Natural killer cell (primary cell): ENCODE measurements at regions not wholly inside any gene's neighbourhood (a gene's known extent, or its start where the extent isn't known, plus 50 kb on each side); places are given as distances from the start of the nearest gene placed in this dataset.

ENCODE experiments used
- ATAC-seq, 3 donors: fragments of 150-1000 bp in 2 of 3; fragments of 200-7000 bp in 1 of 3; cut with Tn5 transposase; 1 replicate in 1 of 3; 2 replicates in 2 of 3; pipeline ENCODE4 v1.10.0; 2021; ENCODE audit warnings: mild to moderate bottlenecking in 2 of 3, moderate library complexity in 2 of 3
- DNase-seq, 2 donors: peaks; one replicate each; pipeline versions ENCODE4 v3.0.0 to v3.0.0-alpha.2; 2013 to 2021; ENCODE audit warnings: mixed read lengths in 1 of 2
- H3K27ac ChIP-seq: one replicate; pipeline ENCODE4 v1.5.1; 2013; ENCODE audit warnings: mild to moderate bottlenecking, low read length
- H3K27me3 ChIP-seq: one replicate; pipeline ENCODE4 v1.6.1; 2013; ENCODE audit warnings: low read length; ENCODE audit not compliant: control insufficient read depth, insufficient read depth
- H3K36me3 ChIP-seq: one replicate; pipeline ENCODE4 v1.6.1; 2013; ENCODE audit warnings: low read length; ENCODE audit not compliant: control insufficient read depth, insufficient read depth
- H3K4me1 ChIP-seq: one replicate; pipeline ENCODE4 v1.6.1; 2013; ENCODE audit warnings: low read length; ENCODE audit not compliant: control insufficient read depth, insufficient read depth
- H3K4me3 ChIP-seq: one replicate; pipeline ENCODE4 v1.5.1; 2013; ENCODE audit warnings: low read length
- H3K9me3 ChIP-seq: one replicate; pipeline ENCODE4 v1.6.1; 2013; ENCODE audit warnings: low read length; ENCODE audit not compliant: control insufficient read depth, insufficient read depth
- H3K27ac Mint-ChIP-seq, 2 donors: one replicate each; pipeline ENCODE4 v1.8.0; 2022; ENCODE audit warnings: mild to moderate bottlenecking in 2 of 2, mixed read lengths in 2 of 2, moderate library complexity in 1 of 2
- H3K27me3 Mint-ChIP-seq, 2 donors: one replicate each; pipeline ENCODE4 v1.8.0; 2022; ENCODE audit warnings: low read depth in 2 of 2, mixed read lengths in 2 of 2
- H3K36me3 Mint-ChIP-seq: one replicate; pipeline ENCODE4 v1.8.0; 2022; ENCODE audit warnings: mixed read lengths
- H3K4me1 Mint-ChIP-seq, 2 donors: one replicate each; pipeline ENCODE4 v1.8.0; 2022; ENCODE audit warnings: mixed read lengths in 2 of 2
- H3K4me3 Mint-ChIP-seq: one replicate; pipeline ENCODE4 v1.8.0; 2022; ENCODE audit warnings: mild to moderate bottlenecking, moderate library complexity, mixed read lengths
- H3K9me3 Mint-ChIP-seq, 2 donors: one replicate each; pipeline ENCODE4 v1.8.0; 2022; ENCODE audit warnings: mixed read lengths in 2 of 2
- WGBS: methylation state at CpG from one replicate; pipeline ENCODE4 v1.1.7; 2013; ENCODE audit warnings: missing lambda C conversion rate; ENCODE audit not compliant: insufficient coverage; 5-methylcytosine and 5-hydroxymethylcytosine counted together
- intact Hi-C: fragments of 100-400 bp; cut with micrococcal nuclease; formaldehyde crosslinking; loops from one replicate; pipeline ENCODE4 v1.14.2; 2022
- TF ChIP-seq, protein P1 (sequence below): fragments of 200-600 bp; IDR thresholded peaks from one replicate; pipeline ENCODE4 v1.8.0; 2022; ENCODE audit warnings: antibody characterized with exemption

DNA sequence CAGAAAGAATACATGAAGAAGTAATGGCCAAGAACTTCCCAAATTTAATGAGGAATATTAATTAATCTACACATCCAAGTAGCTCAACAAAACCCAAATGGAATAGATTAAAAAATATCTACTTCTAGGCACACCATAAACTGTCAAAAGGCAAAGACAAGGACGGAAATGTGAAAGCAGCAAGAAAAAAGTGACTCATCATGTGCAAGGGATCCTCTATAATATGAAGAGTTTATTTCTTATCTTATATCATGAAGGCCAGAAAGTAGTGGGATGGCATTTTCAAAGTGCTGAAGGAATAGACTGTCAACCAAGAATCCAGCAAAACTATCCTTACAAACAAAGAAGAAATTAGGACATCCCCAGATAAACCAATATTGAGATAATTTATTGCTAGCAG is 73.9 kb upstream of the PRICKLE2 start:
- intact Hi-C loops: no loop called here
- TF ChIP-seq, protein P1, sequence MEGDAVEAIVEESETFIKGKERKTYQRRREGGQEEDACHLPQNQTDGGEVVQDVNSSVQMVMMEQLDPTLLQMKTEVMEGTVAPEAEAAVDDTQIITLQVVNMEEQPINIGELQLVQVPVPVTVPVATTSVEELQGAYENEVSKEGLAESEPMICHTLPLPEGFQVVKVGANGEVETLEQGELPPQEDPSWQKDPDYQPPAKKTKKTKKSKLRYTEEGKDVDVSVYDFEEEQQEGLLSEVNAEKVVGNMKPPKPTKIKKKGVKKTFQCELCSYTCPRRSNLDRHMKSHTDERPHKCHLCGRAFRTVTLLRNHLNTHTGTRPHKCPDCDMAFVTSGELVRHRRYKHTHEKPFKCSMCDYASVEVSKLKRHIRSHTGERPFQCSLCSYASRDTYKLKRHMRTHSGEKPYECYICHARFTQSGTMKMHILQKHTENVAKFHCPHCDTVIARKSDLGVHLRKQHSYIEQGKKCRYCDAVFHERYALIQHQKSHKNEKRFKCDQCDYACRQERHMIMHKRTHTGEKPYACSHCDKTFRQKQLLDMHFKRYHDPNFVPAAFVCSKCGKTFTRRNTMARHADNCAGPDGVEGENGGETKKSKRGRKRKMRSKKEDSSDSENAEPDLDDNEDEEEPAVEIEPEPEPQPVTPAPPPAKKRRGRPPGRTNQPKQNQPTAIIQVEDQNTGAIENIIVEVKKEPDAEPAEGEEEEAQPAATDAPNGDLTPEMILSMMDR: no peak
- no CpG with 5 or more reads among the region's 1 CpG for WGBS
- no peak overlapping the region for H3K4me3 ChIP-seq
- no peaks in the 10 kb centered on the region for H3K4me1 ChIP-seq
- Mint-ChIP-seq H3K27ac (no peak overlapping the region), H3K4me3 (no peak overlapping the region), H3K36me3 (peaks cover 9% of the 10 kb centered on the region), H3K4me1 (no peaks in the 10 kb centered on the region), H3K9me3 (peaks cover 6 to 11% of the 10 kb centered on the region in 2 donors), H3K27me3 (no peaks in the 10 kb centered on the region)
- H3K27me3 ChIP-seq: no peaks in the 10 kb centered on the region
- H3K27ac ChIP-seq: no peak overlapping the region
- DNase-seq (no peak), ATAC-seq (no peak)
- no peaks in the 10 kb centered on the region for H3K36me3 ChIP-seq
- H3K9me3 ChIP-seq: peaks cover 4% of the 10 kb centered on the region

DNA sequence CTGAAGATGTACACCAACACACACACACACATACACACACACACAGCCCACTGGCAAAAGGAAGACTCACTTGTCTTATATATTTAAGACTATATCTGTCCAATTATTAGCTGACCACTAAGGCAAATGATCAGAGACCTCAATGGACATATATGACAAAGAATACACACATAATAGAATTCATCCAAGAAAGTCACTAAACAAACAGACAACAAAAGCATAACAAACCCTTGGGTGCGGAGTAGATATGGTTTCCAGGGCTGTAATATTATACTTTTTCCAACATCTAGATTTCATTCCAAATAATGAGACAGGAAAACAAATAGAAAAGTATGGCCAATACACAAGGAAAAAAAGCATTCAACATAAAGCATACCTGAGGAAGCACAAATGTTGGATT is 72.3 kb upstream of the PRICKLE2 start:
- TF ChIP-seq, protein P1: no peak
- ATAC-seq (no peak), DNase-seq (no peak)
- Histone ChIP-seq H3K36me3 (no peaks in the 10 kb centered on the region), H3K27ac (no peak overlapping the region), H3K4me3 (no peak overlapping the region), H3K4me1 (no peaks in the 10 kb centered on the region), H3K9me3 (peaks cover 4% of the 10 kb centered on the region), H3K27me3 (no peaks in the 10 kb centered on the region)
- Mint-ChIP-seq H3K36me3 (peaks cover 9% of the 10 kb centered on the region), H3K27me3 (no peaks in the 10 kb centered on the region), H3K4me3 (no peak overlapping the region), H3K27ac (no peak overlapping the region), H3K9me3 (peaks cover 12 to 17% of the 10 kb centered on the region in 2 donors), H3K4me1 (no peaks in the 10 kb centered on the region)
- WGBS: no CpG with 5 or more reads among the region's 1 CpG
- intact Hi-C loops: no loop called here

DNA sequence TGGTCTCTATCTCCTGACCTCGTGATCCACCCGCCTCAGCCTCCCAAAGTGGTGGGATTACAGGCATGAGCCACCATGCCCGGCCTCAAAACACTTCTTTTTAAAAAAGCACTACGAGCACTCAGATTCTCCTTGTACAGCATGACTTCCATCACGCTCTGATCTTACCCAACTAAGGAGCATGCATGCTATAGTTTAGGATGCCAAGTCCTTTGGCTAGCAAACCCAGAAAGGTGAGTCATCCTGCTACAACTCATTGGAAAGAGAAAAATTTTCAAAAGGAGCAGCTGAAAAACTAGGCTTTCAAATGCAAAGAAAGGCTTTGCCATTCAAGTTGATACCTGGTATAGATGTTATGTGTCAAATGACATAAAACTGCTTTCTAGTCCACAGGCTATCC is 70.3 kb upstream of the PRICKLE2 start:
- H3K27me3 ChIP-seq: no peaks in the 10 kb centered on the region
- Mint-ChIP-seq H3K4me1 (no peaks in the 10 kb centered on the region), H3K9me3 (peaks cover 12 to 17% of the 10 kb centered on the region in 2 donors), H3K4me3 (no peak overlapping the region), H3K27ac (no peak overlapping the region), H3K36me3 (peaks cover 9% of the 10 kb centered on the region), H3K27me3 (no peaks in the 10 kb centered on the region)
- no peak for ATAC-seq
- no peak for DNase-seq
- WGBS: 82% methylated on average over 5 of the region's 5 CpGs
- H3K27ac ChIP-seq: no peak overlapping the region
- no peak overlapping the region for H3K4me3 ChIP-seq
- no peaks in the 10 kb centered on the region for H3K36me3 ChIP-seq
- no peaks in the 10 kb centered on the region for H3K4me1 ChIP-seq
- H3K9me3 ChIP-seq: peaks cover 4% of the 10 kb centered on the region
- TF ChIP-seq, protein P1: no peak
- intact Hi-C loops: no loop called here

DNA sequence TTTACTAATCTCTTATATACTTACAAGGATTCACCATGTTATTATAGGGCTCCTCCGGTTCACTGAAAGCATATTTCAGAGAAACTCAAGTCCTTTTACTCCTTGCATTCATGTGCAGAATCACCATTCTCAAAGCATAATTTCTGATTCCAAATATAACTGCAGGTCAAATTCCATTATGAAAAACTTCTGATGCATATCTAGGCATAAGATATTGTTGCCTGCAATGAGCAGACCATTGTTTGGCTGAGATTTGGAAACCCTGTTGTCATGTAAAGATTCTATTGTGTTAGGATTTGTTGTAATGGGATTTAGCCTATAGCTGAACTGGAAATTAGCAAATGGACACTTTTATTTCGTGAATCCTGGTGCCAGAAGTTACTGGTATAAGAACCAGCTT is 69.5 kb upstream of the PRICKLE2 start:
- TF ChIP-seq, protein P1: no peak
- DNase-seq: no peak
- WGBS: 79% methylated on average over 2 of the region's 2 CpGs

More for the DNA sequence above, 69.5 kb upstream of the PRICKLE2 start:
- Histone ChIP-seq H3K27me3 (no peaks in the 10 kb centered on the region), H3K36me3 (no peaks in the 10 kb centered on the region), H3K27ac (no peak overlapping the region), H3K4me1 (no peaks in the 10 kb centered on the region), H3K4me3 (no peak overlapping the region), H3K9me3 (peaks cover 4% of the 10 kb centered on the region)
- H3K27ac Mint-ChIP-seq: no peak overlapping the region
- no peak for ATAC-seq
- no peaks in the 10 kb centered on the region for H3K27me3 Mint-ChIP-seq
- peaks cover 9% of the 10 kb centered on the region for H3K36me3 Mint-ChIP-seq
- peaks cover 12 to 17% of the 10 kb centered on the region in 2 donors for H3K9me3 Mint-ChIP-seq
- no peak overlapping the region for H3K4me3 Mint-ChIP-seq
- intact Hi-C loops: no loop called here
- no peaks in the 10 kb centered on the region for H3K4me1 Mint-ChIP-seq
